ENCODE measurements at regions not wholly inside any gene's neighbourhood (a gene's known extent, or its start where the extent isn't known, plus 50 kb on each side); places are given as distances from the start of the nearest gene placed in this dataset.

DNA sequence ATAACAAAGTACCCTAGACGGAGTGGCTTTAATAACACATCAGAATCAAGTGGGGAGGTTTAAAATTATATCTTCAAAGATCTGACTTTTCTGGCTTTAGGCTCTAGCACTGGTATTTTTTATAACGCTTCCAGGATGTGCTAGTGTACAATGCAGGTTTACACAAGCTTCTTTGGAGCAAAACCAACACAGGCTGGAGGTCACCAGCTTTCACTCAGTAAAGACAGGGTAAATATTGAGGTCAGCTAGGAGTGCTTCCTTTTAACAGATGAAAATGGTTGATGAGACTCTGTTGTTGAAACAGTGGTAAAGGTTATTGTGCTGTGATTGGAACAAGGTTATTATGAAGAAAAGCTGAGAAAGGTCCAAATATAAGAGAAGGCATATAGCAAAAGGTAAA is 414.2 kb downstream of the TAF11L14 start:
- H3K9me3 ChIP-seq (ENCODE audit: insufficient read depth, low read length), result no peaks in the 10 kb centered on the region
- no peaks in the 10 kb centered on the region for H3K4me1 ChIP-seq (ENCODE audit: insufficient read depth, insufficient read length)
- H3K4me3 ChIP-seq (ENCODE audit: insufficient read length, low read depth), result no peak overlapping the region
- H3K9ac ChIP-seq (ENCODE audit: insufficient read length, low read depth), result no peak overlapping the region
- no peaks in the 10 kb centered on the region for H3K27me3 ChIP-seq (ENCODE audit: insufficient read depth, insufficient read length)
- H3K36me3 ChIP-seq (ENCODE audit: insufficient read depth, insufficient read length, low read length), result no peaks in the 10 kb centered on the region
- no peak for DNase-seq (ENCODE audit: low read depth, low spot score)
- TF ChIP-seq SUZ12 (IDR thresholded peaks at IDR 0.05; ENCODE audit: extremely low read depth, insufficient read depth, insufficient read length) (no peak), YY1 (IDR thresholded peaks at IDR 0.05; ENCODE audit: insufficient read depth, insufficient read length) (no peak), ZNF274 (IDR thresholded peaks at IDR 0.05; ENCODE audit: low read depth, low read length) (no peak)

DNA sequence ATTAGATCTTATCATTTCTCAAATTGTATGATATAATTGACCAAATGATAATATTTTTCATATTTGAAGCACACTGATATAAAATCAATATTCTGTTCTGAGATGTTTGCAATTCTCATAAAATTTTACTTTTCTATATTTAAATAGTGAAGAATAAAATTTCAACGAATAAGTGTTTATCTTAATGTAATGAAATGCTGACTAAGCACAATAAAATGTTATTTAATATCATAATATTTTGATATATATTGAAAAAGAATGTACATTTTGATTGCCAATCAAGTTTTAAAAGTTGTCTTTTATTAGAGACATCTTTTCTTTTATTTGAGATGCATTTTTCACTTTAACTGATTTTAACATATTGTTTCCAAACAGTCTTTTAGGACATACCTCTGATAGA is 416.1 kb downstream of the TAF11L14 start:
- no peaks in the 10 kb centered on the region for H3K27me3 ChIP-seq (ENCODE audit: insufficient read depth, insufficient read length)
- no peak for TF ChIP-seq SUZ12 (IDR thresholded peaks at IDR 0.05; ENCODE audit: extremely low read depth, insufficient read depth, insufficient read length)
- no peaks in the 10 kb centered on the region for H3K9me3 ChIP-seq (ENCODE audit: insufficient read depth, low read length)
- no peak for DNase-seq (ENCODE audit: low read depth, low spot score)
- no peak overlapping the region for H3K4me3 ChIP-seq (ENCODE audit: insufficient read length, low read depth)
- H3K36me3 ChIP-seq (ENCODE audit: insufficient read depth, insufficient read length, low read length), result no peaks in the 10 kb centered on the region
- no peak overlapping the region for H3K9ac ChIP-seq (ENCODE audit: insufficient read length, low read depth)
- H3K4me1 ChIP-seq (ENCODE audit: insufficient read depth, insufficient read length), result no peaks in the 10 kb centered on the region

DNA sequence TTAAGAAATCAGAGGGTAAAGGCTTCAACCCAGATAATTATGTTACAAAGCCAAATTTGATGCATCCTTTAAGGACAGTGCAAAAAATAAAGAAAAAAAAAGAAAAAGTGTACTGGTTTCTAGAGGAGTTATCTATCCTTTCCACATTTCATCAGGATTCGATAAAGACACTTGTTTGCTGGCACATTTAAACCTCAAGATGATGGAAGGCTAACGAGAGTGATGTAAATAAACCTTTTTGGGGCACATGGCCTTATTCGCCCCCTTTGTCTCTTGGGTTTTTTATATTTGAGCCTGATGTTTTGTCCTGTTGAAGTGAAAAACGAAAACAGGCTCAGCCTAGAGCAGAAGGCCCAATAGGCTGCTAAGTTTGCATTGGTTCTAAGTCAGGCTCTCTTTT is 416.5 kb downstream of the TAF11L14 start:
- TF ChIP-seq ZNF274 (IDR thresholded peaks at IDR 0.05; ENCODE audit: low read depth, low read length), result no peak
- no peak for TF ChIP-seq SUZ12 (IDR thresholded peaks at IDR 0.05; ENCODE audit: extremely low read depth, insufficient read depth, insufficient read length)
- TF ChIP-seq YY1 (IDR thresholded peaks at IDR 0.05; ENCODE audit: insufficient read depth, insufficient read length), result no peak
- no peak overlapping the region for H3K9ac ChIP-seq (ENCODE audit: insufficient read length, low read depth)
- H3K4me3 ChIP-seq (ENCODE audit: insufficient read length, low read depth), result no peak overlapping the region
- no peaks in the 10 kb centered on the region for H3K36me3 ChIP-seq (ENCODE audit: insufficient read depth, insufficient read length, low read length)
- DNase-seq (ENCODE audit: low read depth, low spot score), result no peak
- H3K27me3 ChIP-seq (ENCODE audit: insufficient read depth, insufficient read length), result no peaks in the 10 kb centered on the region
- H3K4me1 ChIP-seq (ENCODE audit: insufficient read depth, insufficient read length), result no peaks in the 10 kb centered on the region
- H3K9me3 ChIP-seq (ENCODE audit: insufficient read depth, low read length), result no peaks in the 10 kb centered on the region

DNA sequence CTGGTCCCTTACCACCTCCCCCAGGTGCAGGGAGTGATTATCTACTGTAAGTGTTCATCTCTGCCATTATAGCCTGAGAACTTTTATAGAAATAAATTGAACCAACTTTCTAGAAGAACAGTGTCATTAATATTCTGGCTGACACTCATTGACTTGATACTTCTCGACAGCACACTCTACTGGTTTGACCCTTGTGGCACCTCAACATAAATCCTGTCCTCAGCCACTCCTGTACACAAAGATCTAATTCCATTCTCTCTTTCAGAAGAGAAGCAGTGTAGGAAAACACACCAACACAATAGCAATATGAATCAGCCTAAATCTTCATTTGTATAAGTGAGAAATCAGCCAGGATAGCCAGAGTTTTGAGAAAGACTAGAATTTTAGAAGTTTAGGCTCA is 417.7 kb downstream of the TAF11L14 start:
- H3K4me3 ChIP-seq (ENCODE audit: insufficient read length, low read depth), result no peak overlapping the region
- H3K4me1 ChIP-seq (ENCODE audit: insufficient read depth, insufficient read length), result no peaks in the 10 kb centered on the region
- H3K9ac ChIP-seq (ENCODE audit: insufficient read length, low read depth), result no peak overlapping the region
- H3K27me3 ChIP-seq (ENCODE audit: insufficient read depth, insufficient read length), result no peaks in the 10 kb centered on the region
- no peaks in the 10 kb centered on the region for H3K36me3 ChIP-seq (ENCODE audit: insufficient read depth, insufficient read length, low read length)
- TF ChIP-seq ZNF274 (IDR thresholded peaks at IDR 0.05; ENCODE audit: low read depth, low read length) (no peak), YY1 (IDR thresholded peaks at IDR 0.05; ENCODE audit: insufficient read depth, insufficient read length) (no peak), SUZ12 (IDR thresholded peaks at IDR 0.05; ENCODE audit: extremely low read depth, insufficient read depth, insufficient read length) (no peak)
- no peaks in the 10 kb centered on the region for H3K9me3 ChIP-seq (ENCODE audit: insufficient read depth, low read length)
- DNase-seq (ENCODE audit: low read depth, low spot score), result no peak

DNA sequence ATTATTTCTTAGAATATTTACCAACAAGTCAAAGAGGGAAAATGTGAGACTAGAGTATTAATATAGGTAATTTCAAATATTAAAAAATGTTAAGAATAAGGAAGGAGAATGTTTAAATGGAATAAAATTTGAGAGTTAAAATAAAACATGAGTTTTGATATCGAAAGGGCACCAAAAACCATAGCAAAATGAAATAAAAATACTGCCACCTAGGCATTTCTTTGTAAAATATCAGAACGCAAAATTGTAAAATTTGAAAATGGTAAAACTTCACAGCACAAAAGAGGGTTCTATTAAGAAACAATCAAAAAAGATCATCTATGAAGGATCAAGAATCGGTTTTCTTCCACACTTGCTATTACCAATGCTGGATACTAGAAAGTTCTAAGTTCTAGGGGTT is 418.3 kb downstream of the TAF11L14 start:
- H3K4me1 ChIP-seq (ENCODE audit: insufficient read depth, insufficient read length), result no peaks in the 10 kb centered on the region
- DNase-seq (ENCODE audit: low read depth, low spot score), result no peak
- no peaks in the 10 kb centered on the region for H3K27me3 ChIP-seq (ENCODE audit: insufficient read depth, insufficient read length)
- no peaks in the 10 kb centered on the region for H3K9me3 ChIP-seq (ENCODE audit: insufficient read depth, low read length)
- H3K36me3 ChIP-seq (ENCODE audit: insufficient read depth, insufficient read length, low read length), result no peaks in the 10 kb centered on the region
- H3K4me3 ChIP-seq (ENCODE audit: insufficient read length, low read depth), result no peak overlapping the region
- no peak overlapping the region for H3K9ac ChIP-seq (ENCODE audit: insufficient read length, low read depth)
- no peak for TF ChIP-seq SUZ12 (IDR thresholded peaks at IDR 0.05; ENCODE audit: extremely low read depth, insufficient read depth, insufficient read length)
- TF ChIP-seq ZNF274 (IDR thresholded peaks at IDR 0.05; ENCODE audit: low read depth, low read length), result no peak
- TF ChIP-seq YY1 (IDR thresholded peaks at IDR 0.05; ENCODE audit: insufficient read depth, insufficient read length), result no peak

DNA sequence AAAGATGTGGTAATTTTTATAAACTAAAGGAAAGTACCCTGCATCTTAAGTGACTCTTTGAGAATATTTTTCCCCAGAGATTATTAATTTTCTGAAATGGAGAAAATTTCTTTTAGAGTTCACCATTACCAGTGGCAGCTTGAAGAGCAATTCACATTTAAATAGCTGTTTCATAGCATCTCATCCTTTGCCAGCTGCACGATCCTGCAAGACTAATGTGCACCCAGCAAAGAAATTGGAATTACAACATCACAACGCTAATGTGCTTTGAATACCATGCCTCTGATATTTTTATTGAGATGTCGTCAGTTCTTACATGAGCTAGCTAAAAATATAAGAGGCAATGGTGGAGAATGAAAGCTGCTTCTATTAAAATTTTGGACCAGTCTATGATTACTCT is 423.5 kb downstream of the TAF11L14 start:
- Histone ChIP-seq H3K9ac (ENCODE audit: insufficient read length, low read depth) (no peak overlapping the region), H3K4me1 (ENCODE audit: insufficient read depth, insufficient read length) (no peaks in the 10 kb centered on the region), H3K27me3 (ENCODE audit: insufficient read depth, insufficient read length) (no peaks in the 10 kb centered on the region), H3K4me3 (ENCODE audit: insufficient read length, low read depth) (no peak overlapping the region), H3K36me3 (ENCODE audit: insufficient read depth, insufficient read length, low read length) (no peaks in the 10 kb centered on the region), H3K9me3 (ENCODE audit: insufficient read depth, low read length) (no peaks in the 10 kb centered on the region)
- DNase-seq (ENCODE audit: low read depth, low spot score), result no peak
- TF ChIP-seq YY1 (IDR thresholded peaks at IDR 0.05; ENCODE audit: insufficient read depth, insufficient read length) (no peak), SUZ12 (IDR thresholded peaks at IDR 0.05; ENCODE audit: extremely low read depth, insufficient read depth, insufficient read length) (no peak), ZNF274 (IDR thresholded peaks at IDR 0.05; ENCODE audit: low read depth, low read length) (no peak)

DNA sequence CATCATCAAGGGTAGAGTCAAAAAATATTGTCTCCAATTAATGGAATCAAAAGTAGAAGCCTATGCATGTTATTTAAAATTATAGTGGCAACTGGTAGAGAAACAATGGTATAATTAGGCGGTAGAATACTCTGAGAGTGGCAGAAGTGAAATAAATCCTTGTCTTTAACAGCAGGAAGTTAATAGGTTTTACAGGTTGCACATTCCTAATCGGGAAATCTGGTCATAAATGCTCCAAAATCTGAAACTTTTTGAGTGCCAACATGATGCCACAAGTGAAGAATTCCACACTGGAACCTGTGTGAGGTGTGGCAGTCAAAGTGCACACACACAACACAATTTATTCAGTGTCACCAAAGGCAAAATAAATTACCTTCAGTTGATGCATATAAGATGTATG is 433.4 kb downstream of the TAF11L14 start:
- H3K9me3 ChIP-seq (ENCODE audit: insufficient read depth, low read length), result no peaks in the 10 kb centered on the region
- DNase-seq (ENCODE audit: low read depth, low spot score), result no peak
- H3K9ac ChIP-seq (ENCODE audit: insufficient read length, low read depth), result no peak overlapping the region
- no peak overlapping the region for H3K4me3 ChIP-seq (ENCODE audit: insufficient read length, low read depth)
- no peak for TF ChIP-seq ZNF274 (IDR thresholded peaks at IDR 0.05; ENCODE audit: low read depth, low read length)
- TF ChIP-seq SUZ12 (IDR thresholded peaks at IDR 0.05; ENCODE audit: extremely low read depth, insufficient read depth, insufficient read length), result no peak
- TF ChIP-seq YY1 (IDR thresholded peaks at IDR 0.05; ENCODE audit: insufficient read depth, insufficient read length), result no peak
- H3K27me3 ChIP-seq (ENCODE audit: insufficient read depth, insufficient read length), result no peaks in the 10 kb centered on the region
- H3K4me1 ChIP-seq (ENCODE audit: insufficient read depth, insufficient read length), result no peaks in the 10 kb centered on the region
- no peaks in the 10 kb centered on the region for H3K36me3 ChIP-seq (ENCODE audit: insufficient read depth, insufficient read length, low read length)

DNA sequence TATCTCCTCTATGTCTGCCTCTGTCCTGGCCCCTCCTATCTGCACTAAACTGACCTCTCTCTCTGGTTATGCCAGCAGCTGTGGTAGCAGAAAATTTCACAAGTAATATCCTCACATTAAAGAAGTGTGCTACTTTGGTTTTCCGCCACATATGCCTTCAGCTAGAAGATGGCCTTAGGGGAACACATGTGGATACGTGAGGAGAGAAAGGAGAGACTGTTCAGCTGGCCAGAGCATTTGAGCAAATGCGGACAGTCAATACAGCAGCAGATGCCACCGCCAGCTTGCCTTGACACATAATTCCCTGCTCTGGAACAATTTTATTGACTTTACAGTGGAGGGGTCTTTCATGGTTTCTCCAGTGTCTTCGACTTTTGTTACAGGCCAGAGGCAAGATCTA is 434.6 kb downstream of the TAF11L14 start:
- no peak for DNase-seq (ENCODE audit: low read depth, low spot score)
- no peaks in the 10 kb centered on the region for H3K9me3 ChIP-seq (ENCODE audit: insufficient read depth, low read length)
- no peak overlapping the region for H3K4me3 ChIP-seq (ENCODE audit: insufficient read length, low read depth)

More for the DNA sequence above, 434.6 kb downstream of the TAF11L14 start:
- H3K9ac ChIP-seq (ENCODE audit: insufficient read length, low read depth), result no peak overlapping the region
- no peaks in the 10 kb centered on the region for H3K4me1 ChIP-seq (ENCODE audit: insufficient read depth, insufficient read length)
- TF ChIP-seq YY1 (IDR thresholded peaks at IDR 0.05; ENCODE audit: insufficient read depth, insufficient read length), result no peak
- no peak for TF ChIP-seq SUZ12 (IDR thresholded peaks at IDR 0.05; ENCODE audit: extremely low read depth, insufficient read depth, insufficient read length)
- TF ChIP-seq ZNF274 (IDR thresholded peaks at IDR 0.05; ENCODE audit: low read depth, low read length), result no peak
- no peaks in the 10 kb centered on the region for H3K27me3 ChIP-seq (ENCODE audit: insufficient read depth, insufficient read length)
- no peaks in the 10 kb centered on the region for H3K36me3 ChIP-seq (ENCODE audit: insufficient read depth, insufficient read length, low read length)

Measured in NT2/D1 (cell line).